HEK293 (cell line): ENCODE measurements at regions not wholly inside any gene's neighbourhood (a gene's known extent, or its start where the extent isn't known, plus 50 kb on each side); places are given as distances from the start of the nearest gene placed in this dataset.
A peak's percentile ranks its signal among the peaks of the same experiment; 100 is the strongest.

Source experiments
- CTCF ChIA-PET: fragments of 350-600 bp; formaldehyde crosslinking; extraction: SDS; loops from one replicate; lab custom pipeline; 2021; ENCODE audit warnings: antibody characterized with exemption; lab: Yijun Ruan, JAX
- POLR2A ChIA-PET: fragments of 300-600 bp; formaldehyde crosslinking; extraction: SDS; loops from one replicate; lab custom pipeline; 2020; ENCODE audit warnings: antibody characterized with exemption, inconsistent platforms; lab: Yijun Ruan, JAX
- H3K27ac ChIP-seq: fragments of 200-500 bp; sonication (Bioruptor generic); 2 replicates; pipeline ENCODE4 v1.5.1; 2014; ENCODE audit warnings: low read depth, low read length, control low read depth, inconsistent platforms; ENCODE audit errors: extremely low read depth
- H3K36me3 ChIP-seq, 2 experiments: fragments of 200-500 bp in 1 of 2; sonication (Bioruptor generic) in 1 of 2; 1 replicate in 1 of 2; 2 replicates in 1 of 2; pipeline ENCODE4 v1.5.1; 2014 to 2017; ENCODE audit warnings: inconsistent platforms in 2 of 2, low read length in 2 of 2; ENCODE audit not compliant: control insufficient read depth in 2 of 2, insufficient read depth in 1 of 2
- H3K4me1 ChIP-seq: fragments of 200-500 bp; sonication (Bioruptor generic); 2 replicates; pipeline ENCODE4 v1.5.1; 2014; ENCODE audit warnings: mild to moderate bottlenecking, low read length, inconsistent platforms; ENCODE audit not compliant: control insufficient read depth, insufficient read depth
- H3K4me3 ChIP-seq: 2 replicates; pipeline ENCODE4 v1.5.1; 2011; ENCODE audit warnings: low read depth, mild to moderate bottlenecking, control low read depth, low read length, moderate library complexity
- H3K9me3 ChIP-seq: fragments of 200-500 bp; sonication (Bioruptor generic); 2 replicates; pipeline ENCODE4 v1.5.1; 2014; ENCODE audit warnings: low read depth, low read length, inconsistent platforms; ENCODE audit not compliant: control insufficient read depth, insufficient read depth
- ZBTB21 ChIP-seq: fragments of 450-650 bp; formaldehyde crosslinking; IDR thresholded peaks from 2 replicates; pipeline ENCODE4 v1.5.1; 2017; ENCODE audit warnings: missing biosample characterization, missing genetic modification characterization
- ZEB2 ChIP-seq: fragments of 450-650 bp; formaldehyde crosslinking; IDR thresholded peaks from 2 replicates; pipeline ENCODE4 v1.5.1; 2016; ENCODE audit warnings: missing biosample characterization, missing genetic modification characterization
- ZNF175 ChIP-seq: fragments of 450-650 bp; formaldehyde crosslinking; IDR thresholded peaks from 2 replicates; pipeline ENCODE4 v1.5.1; 2016; ENCODE audit warnings: missing biosample characterization, missing genetic modification characterization
- ZNF202 ChIP-seq: fragments of 450-650 bp; formaldehyde crosslinking; IDR thresholded peaks from 2 replicates; pipeline ENCODE4 v1.5.1; 2016; ENCODE audit warnings: missing biosample characterization, missing genetic modification characterization, borderline replicate concordance
- ZNF239 ChIP-seq: fragments of 450-650 bp; formaldehyde crosslinking; IDR thresholded peaks from 2 replicates; pipeline ENCODE4 v1.5.1; 2016; ENCODE audit warnings: missing biosample characterization, missing genetic modification characterization
- ZNF266 ChIP-seq: fragments of 450-650 bp; formaldehyde crosslinking; IDR thresholded peaks from 2 replicates; pipeline ENCODE4 v1.5.1; 2016; ENCODE audit warnings: missing biosample characterization, missing genetic modification characterization, low read depth
- ZNF302 ChIP-seq: fragments of 450-650 bp; formaldehyde crosslinking; IDR thresholded peaks from 2 replicates; pipeline ENCODE4 v1.5.1; 2016; ENCODE audit warnings: missing biosample characterization, missing genetic modification characterization, low read depth
- ZNF530 ChIP-seq: fragments of 450-650 bp; formaldehyde crosslinking; IDR thresholded peaks from 2 replicates; pipeline ENCODE4 v1.5.1; 2016; ENCODE audit warnings: low read depth, missing biosample characterization, missing genetic modification characterization
- ZNF610 ChIP-seq: fragments of 450-650 bp; formaldehyde crosslinking; IDR thresholded peaks from 2 replicates; pipeline ENCODE4 v1.5.1; 2016; ENCODE audit warnings: missing biosample characterization, missing genetic modification characterization, borderline replicate concordance
- ZNF629 ChIP-seq: fragments of 450-650 bp; formaldehyde crosslinking; IDR thresholded peaks from 2 replicates; pipeline ENCODE4 v1.5.1; 2017; ENCODE audit warnings: missing biosample characterization, missing genetic modification characterization
- ZNF654 ChIP-seq: fragments of 450-650 bp; formaldehyde crosslinking; IDR thresholded peaks from 2 replicates; pipeline ENCODE4 v1.5.1; 2016; ENCODE audit warnings: low read depth, missing biosample characterization, missing genetic modification characterization
- ZNF660 ChIP-seq: fragments of 450-650 bp; IDR thresholded peaks from 2 replicates; pipeline ENCODE4 v1.5.1; 2018; ENCODE audit warnings: missing biosample characterization, mild to moderate bottlenecking, missing genetic modification characterization
- ZNF837 ChIP-seq: fragments of 450-650 bp; formaldehyde crosslinking; IDR thresholded peaks from 2 replicates; pipeline ENCODE4 v1.5.1; 2016; ENCODE audit warnings: missing biosample characterization, missing genetic modification characterization
- ZNF843 ChIP-seq: fragments of 450-650 bp; formaldehyde crosslinking; IDR thresholded peaks from 2 replicates; pipeline ENCODE4 v1.5.1; 2016; ENCODE audit warnings: missing biosample characterization, missing genetic modification characterization
- TF ChIP-seq, protein P1 (sequence below): fragments of 450-650 bp; formaldehyde crosslinking; IDR thresholded peaks from 2 replicates; pipeline ENCODE4 v1.5.1; 2017; ENCODE audit warnings: missing biosample characterization, missing genetic modification characterization
- TF ChIP-seq, protein P2 (sequence below): fragments of 450-650 bp; formaldehyde crosslinking; IDR thresholded peaks from 2 replicates; pipeline ENCODE4 v1.5.1; 2016; ENCODE audit warnings: missing biosample characterization, missing genetic modification characterization, low read depth
- TF ChIP-seq, protein P3 (sequence below): fragments of 450-650 bp; formaldehyde crosslinking; IDR thresholded peaks from 2 replicates; pipeline ENCODE4 v1.5.1; 2016; ENCODE audit warnings: missing biosample characterization, missing genetic modification characterization
- TF ChIP-seq, protein P4 (sequence below): fragments of 450-650 bp; formaldehyde crosslinking; IDR thresholded peaks from 2 replicates; pipeline ENCODE4 v1.5.1; 2016; ENCODE audit warnings: missing biosample characterization, missing genetic modification characterization
- TF ChIP-seq, protein P5 (sequence below): fragments of 450-650 bp; formaldehyde crosslinking; IDR thresholded peaks from 2 replicates; pipeline ENCODE4 v1.5.1; 2017; ENCODE audit warnings: missing biosample characterization, missing genetic modification characterization
- TF ChIP-seq, protein P6 (sequence below): fragments of 450-650 bp; formaldehyde crosslinking; IDR thresholded peaks from 2 replicates; pipeline ENCODE4 v1.5.1; 2016; ENCODE audit warnings: missing biosample characterization, missing genetic modification characterization

DNA sequence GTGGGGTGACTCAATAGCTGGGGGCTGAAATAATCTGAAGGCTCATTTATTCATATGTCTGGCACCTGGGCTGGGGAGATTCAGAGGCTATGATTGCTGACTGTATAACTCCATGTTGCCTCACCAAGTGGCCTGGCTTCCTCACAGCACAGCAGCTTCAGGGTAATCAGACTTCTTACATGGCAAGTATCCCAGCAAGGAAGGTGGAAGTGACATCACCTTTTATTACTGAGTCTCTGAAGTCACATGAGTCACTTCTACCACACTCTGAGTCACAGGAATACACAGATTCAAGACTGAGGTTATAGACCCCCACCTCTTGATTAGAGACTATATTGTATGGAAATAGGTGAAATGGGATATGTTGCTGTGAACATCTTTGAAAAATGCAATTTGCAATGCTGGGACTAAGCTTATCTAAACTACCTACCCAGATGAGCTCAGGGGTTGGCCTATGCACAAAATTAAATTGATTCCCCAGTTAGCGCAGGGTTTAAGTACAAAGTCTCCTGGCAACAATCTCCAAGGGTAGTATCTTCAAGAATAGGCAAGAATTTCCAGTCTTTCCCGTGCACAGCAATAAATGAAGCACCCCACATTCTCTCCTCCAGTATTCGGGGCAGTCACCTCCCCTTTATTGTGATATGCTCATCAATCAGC lies 553.1 kb downstream of the LRRC70 start:
- no peak for TF ChIP-seq ZNF610 (tag by site-specific recombination)
- no peak for TF ChIP-seq ZNF302 (tag by site-specific recombination)
- TF ChIP-seq, protein P1, sequence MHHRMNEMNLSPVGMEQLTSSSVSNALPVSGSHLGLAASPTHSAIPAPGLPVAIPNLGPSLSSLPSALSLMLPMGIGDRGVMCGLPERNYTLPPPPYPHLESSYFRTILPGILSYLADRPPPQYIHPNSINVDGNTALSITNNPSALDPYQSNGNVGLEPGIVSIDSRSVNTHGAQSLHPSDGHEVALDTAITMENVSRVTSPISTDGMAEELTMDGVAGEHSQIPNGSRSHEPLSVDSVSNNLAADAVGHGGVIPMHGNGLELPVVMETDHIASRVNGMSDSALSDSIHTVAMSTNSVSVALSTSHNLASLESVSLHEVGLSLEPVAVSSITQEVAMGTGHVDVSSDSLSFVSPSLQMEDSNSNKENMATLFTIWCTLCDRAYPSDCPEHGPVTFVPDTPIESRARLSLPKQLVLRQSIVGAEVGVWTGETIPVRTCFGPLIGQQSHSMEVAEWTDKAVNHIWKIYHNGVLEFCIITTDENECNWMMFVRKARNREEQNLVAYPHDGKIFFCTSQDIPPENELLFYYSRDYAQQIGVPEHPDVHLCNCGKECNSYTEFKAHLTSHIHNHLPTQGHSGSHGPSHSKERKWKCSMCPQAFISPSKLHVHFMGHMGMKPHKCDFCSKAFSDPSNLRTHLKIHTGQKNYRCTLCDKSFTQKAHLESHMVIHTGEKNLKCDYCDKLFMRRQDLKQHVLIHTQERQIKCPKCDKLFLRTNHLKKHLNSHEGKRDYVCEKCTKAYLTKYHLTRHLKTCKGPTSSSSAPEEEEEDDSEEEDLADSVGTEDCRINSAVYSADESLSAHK (tag by site-specific recombination) = no peak
- TF ChIP-seq, protein P2, sequence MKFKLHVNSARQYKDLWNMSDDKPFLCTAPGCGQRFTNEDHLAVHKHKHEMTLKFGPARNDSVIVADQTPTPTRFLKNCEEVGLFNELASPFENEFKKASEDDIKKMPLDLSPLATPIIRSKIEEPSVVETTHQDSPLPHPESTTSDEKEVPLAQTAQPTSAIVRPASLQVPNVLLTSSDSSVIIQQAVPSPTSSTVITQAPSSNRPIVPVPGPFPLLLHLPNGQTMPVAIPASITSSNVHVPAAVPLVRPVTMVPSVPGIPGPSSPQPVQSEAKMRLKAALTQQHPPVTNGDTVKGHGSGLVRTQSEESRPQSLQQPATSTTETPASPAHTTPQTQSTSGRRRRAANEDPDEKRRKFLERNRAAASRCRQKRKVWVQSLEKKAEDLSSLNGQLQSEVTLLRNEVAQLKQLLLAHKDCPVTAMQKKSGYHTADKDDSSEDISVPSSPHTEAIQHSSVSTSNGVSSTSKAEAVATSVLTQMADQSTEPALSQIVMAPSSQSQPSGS (tag by site-specific recombination) = peak; percentile 21; the same call in 1 of the 2 replicates
- TF ChIP-seq, protein P3, sequence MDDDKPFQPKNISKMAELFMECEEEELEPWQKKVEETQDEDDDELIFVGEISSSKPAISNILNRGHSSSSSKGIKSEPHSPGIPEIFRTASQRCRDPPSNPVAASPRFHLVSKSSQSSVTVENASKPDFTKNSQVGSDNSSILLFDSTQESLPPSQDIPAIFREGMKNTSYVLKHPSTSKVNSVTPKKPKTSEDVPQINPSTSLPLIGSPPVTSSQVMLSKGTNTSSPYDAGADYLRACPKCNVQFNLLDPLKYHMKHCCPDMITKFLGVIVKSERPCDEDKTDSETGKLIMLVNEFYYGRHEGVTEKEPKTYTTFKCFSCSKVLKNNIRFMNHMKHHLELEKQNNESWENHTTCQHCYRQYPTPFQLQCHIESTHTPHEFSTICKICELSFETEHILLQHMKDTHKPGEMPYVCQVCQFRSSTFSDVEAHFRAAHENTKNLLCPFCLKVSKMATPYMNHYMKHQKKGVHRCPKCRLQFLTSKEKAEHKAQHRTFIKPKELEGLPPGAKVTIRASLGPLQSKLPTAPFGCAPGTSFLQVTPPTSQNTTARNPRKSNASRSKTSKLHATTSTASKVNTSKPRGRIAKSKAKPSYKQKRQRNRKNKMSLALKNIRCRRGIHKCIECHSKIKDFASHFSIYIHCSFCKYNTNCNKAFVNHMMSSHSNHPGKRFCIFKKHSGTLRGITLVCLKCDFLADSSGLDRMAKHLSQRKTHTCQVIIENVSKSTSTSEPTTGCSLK (tag by site-specific recombination) = no peak
- no peak for TF ChIP-seq ZNF202
- no peak for TF ChIP-seq ZNF239 (tag by site-specific recombination)
- 0 out of 2 replicates have a peak, but pooled peaks have one; percentile 16 for TF ChIP-seq ZNF629
- no peak for TF ChIP-seq ZNF837
- no peak for TF ChIP-seq ZNF843 (tag by site-specific recombination)
- no peak for TF ChIP-seq ZEB2 (tag by site-specific recombination)
- no peak for TF ChIP-seq ZNF530
- TF ChIP-seq, protein P4, sequence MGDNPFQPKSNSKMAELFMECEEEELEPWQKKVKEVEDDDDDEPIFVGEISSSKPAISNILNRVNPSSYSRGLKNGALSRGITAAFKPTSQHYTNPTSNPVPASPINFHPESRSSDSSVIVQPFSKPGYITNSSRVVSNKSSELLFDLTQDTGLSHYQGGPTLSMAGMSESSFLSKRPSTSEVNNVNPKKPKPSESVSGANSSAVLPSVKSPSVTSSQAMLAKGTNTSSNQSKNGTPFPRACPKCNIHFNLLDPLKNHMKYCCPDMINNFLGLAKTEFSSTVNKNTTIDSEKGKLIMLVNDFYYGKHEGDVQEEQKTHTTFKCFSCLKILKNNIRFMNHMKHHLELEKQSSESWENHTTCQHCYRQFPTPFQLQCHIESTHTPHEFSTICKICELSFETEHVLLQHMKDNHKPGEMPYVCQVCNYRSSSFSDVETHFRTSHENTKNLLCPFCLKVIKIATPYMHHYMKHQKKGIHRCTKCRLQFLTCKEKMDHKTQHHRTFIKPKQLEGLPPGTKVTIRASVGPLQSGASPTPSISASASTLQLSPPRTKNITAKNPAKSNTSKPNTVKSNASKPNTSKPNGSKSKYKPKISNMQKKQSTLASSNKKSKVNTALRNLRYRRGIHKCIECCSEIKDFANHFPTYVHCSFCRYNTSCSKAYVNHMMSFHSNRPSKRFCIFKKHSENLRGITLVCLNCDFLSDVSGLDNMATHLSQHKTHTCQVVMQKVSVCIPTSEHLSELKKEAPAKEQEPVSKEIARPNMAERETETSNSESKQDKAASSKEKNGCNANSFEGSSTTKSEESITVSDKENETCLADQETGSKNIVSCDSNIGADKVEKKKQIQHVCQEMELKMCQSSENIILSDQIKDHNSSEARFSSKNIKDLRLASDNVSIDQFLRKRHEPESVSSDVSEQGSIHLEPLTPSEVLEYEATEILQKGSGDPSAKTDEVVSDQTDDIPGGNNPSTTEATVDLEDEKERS (tag by site-specific recombination) = no peak
- TF ChIP-seq ZNF266 (tag by site-specific recombination) = no peak
- TF ChIP-seq, protein P5, sequence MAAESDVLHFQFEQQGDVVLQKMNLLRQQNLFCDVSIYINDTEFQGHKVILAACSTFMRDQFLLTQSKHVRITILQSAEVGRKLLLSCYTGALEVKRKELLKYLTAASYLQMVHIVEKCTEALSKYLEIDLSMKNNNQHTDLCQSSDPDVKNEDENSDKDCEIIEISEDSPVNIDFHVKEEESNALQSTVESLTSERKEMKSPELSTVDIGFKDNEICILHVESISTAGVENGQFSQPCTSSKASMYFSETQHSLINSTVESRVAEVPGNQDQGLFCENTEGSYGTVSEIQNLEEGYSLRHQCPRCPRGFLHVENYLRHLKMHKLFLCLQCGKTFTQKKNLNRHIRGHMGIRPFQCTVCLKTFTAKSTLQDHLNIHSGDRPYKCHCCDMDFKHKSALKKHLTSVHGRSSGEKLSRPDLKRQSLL (tag by site-specific recombination) = no peak
- TF ChIP-seq ZNF654 = no peak
- peak; percentile 68; the same call in 1 of the 2 replicates for TF ChIP-seq ZBTB21
- 0 out of 2 replicates have a peak, but pooled peaks have one; percentile 42 for TF ChIP-seq ZNF660 (tag by site-specific recombination)
- TF ChIP-seq, protein P6, sequence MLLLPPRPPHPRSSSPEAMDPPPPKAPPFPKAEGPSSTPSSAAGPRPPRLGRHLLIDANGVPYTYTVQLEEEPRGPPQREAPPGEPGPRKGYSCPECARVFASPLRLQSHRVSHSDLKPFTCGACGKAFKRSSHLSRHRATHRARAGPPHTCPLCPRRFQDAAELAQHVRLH (tag by site-specific recombination) = no peak
- TF ChIP-seq ZNF175 (tag by site-specific recombination) = no peak
- Histone ChIP-seq H3K27ac (no peak overlapping the region), H3K4me1 (no peaks in the 10 kb centered on the region), H3K36me3 (no peaks in the 10 kb centered on the region), H3K9me3 (no peaks in the 10 kb centered on the region), H3K4me3 (no peak overlapping the region)
- POLR2A ChIA-PET = no interaction called here
- CTCF ChIA-PET = no interaction called here
